GM12874 (cell line): ENCODE measurements at regions not wholly inside any gene's neighbourhood (a gene's known extent, or its start where the extent isn't known, plus 50 kb on each side); places are given as distances from the start of the nearest gene placed in this dataset.

Experiments used
- CTCF ChIP-seq: IDR thresholded peaks from 2 replicates; pipeline ENCODE4 v1.5.1; 2011; ENCODE audit warnings: low read depth, mild to moderate bottlenecking, control low read depth, low read length, moderate library complexity; ENCODE audit not compliant: insufficient read depth

GRCh38 chr1:70820396-70820795 is 227.2 kb downstream of the PTGER3 start:
- no peak for TF ChIP-seq CTCF

- no peak for TF ChIP-seq CTCF
Measured at GRCh38 chr1:70820995-70821394, 226.6 kb downstream of the PTGER3 start.

GRCh38 chr1:70826428-70826827 is 221.2 kb downstream of the PTGER3 start:
- TF ChIP-seq CTCF, result no peak

- TF ChIP-seq CTCF, result no peak
Measured at GRCh38 chr1:70827030-70827429, 220.6 kb downstream of the PTGER3 start.

- TF ChIP-seq CTCF, result no peak
Measured at GRCh38 chr1:70828177-70828576, 219.4 kb downstream of the PTGER3 start.

GRCh38 chr1:70836456-70836855 is 211.2 kb downstream of the PTGER3 start:
- no peak for TF ChIP-seq CTCF

- no peak for TF ChIP-seq CTCF
Measured at GRCh38 chr1:70840260-70840953, 207.2 kb downstream of the PTGER3 start.
